Activated CD4-positive, alpha-beta T cell treated with anti-CD3 and anti-CD28 coated beads, Interleukin-2, Interleukin-4, amounts not matched to agents 100 ng/mL and 50 ng/mL, durations not matched to agents 16 hours and 8 hours (primary cell): ENCODE measurements at regions not wholly inside any gene's neighbourhood (a gene's known extent, or its start where the extent isn't known, plus 50 kb on each side); places are given as distances from the start of the nearest gene placed in this dataset.

ENCODE experiments used
- DNase-seq: peaks from one replicate; pipeline ENCODE4 v3.0.0-alpha.2; 2020; ENCODE audit warnings: low spot score

DNA sequence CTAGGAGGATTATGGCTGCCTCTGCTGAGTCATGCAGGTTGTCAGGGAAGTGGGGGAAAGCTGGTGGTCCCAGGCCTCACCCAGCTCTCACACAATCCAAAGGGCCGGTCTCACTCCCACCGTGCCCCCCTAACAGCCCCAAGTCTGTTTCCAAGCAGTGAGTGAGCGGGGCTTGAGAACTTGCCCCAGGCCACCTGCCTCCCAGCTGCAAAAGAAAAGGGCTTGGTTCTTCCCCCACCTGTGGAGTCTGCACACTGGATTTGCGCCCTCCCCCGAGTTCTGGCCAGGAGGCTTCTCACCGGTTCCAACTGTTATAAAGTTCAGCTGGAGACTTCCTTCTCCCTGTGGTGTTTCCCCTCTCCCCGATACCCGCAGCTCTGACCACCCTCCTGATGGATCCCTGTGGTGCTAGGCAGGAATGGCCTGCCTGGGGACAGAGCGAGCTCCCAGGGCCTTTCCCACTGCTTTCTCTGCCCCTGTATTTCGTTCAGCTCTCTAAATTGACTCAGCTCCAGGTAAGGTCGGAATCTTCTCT lies 222.3 kb downstream of the BARHL2 start:
- DNase-seq = no peak

DNA sequence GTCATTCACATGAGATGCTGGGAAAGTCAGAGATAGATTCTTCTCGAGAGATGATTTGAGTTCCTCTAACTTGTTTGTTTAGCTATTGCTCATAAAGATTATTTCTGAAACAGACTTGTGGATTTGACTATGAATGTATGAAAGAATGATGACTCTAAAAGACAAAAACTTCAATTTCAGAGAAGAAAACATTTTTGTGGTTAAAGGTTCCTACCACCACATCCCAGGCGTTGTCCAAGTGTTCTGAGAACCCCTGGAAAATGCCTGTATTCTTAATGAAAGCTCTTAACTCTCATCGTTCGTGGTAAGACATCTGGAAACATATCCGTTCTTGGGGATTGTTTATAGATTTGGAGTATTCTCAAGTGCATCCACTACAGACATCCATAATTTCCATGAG lies 228.7 kb downstream of the BARHL2 start:
- no peak for DNase-seq

DNA sequence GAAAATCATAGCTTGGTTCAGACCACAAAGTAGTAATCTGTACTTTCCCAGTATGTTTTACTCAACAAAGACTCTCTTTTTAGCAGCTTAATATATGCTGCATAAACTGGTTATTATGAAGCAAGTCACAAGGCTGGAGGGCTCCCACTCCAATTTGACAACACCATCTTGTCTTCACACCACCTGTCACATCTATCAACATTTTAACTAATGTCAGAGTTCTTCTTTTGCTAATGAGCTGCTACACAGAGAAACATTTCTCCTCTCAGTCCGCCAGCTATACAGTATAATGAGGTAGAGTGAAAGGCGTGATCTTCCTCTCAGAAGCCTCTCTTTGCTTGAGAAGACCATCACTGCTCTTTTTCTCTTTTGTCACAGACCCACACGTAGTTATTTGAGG lies 230.1 kb downstream of the BARHL2 start:
- DNase-seq = no peak

DNA sequence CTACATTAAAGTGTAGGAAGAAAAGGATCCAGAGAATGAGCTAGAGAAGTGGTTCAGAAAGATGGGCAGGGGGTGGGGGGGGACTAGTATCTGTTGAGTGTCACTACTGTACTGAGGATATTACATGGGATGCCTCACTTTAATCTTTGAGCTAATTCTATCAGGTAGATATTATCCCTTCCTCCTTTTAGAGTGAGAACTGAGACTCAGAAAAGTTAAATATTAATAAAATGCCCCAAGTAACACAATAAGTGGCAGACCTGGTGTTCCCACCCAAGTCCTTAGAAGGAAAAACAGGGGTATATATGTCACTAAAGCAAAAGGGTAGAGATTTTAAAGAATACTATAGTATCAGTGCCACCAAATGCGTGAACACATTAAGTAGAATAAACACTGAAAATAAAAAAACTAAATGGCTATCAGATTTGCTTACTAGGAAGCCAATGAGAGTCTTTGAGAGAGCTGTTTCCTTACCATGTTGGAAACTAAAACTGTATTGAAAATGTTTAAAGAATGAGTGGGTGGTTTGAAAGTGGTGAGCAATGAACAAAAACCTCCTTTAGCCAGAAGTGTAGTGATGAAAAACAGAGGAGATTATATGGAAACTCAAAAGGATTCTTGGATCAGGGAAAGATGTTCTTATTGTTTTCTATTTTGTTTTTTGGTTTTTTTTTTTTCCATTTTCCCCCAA lies 230.8 kb downstream of the BARHL2 start:
- DNase-seq = no peak

DNA sequence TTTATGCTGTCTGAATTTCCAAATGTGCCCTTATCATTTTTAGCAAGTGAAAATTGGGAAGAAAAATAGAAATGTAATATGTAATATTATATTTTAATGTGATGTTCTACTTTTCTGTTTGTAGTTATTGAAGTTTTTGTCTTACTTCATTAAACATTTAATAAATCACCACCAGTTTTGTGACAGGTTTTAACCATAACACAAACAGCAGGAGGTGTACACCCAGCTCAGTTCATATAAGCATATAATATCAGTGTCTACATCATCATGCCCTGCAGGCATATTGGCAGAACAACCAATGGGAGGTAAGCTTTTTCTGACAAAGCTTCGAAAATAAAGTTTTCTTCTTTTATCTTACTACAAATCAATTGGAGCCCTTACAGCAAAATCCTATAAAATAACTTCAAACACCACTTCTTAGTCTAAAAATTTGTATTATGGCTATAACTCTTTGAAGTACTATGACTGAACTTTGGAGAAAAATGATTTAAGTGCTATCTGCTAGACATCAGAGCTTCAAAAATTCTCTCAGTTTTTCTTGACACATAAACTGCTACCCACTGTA lies 236.7 kb downstream of the BARHL2 start:
- DNase-seq = no peak

DNA sequence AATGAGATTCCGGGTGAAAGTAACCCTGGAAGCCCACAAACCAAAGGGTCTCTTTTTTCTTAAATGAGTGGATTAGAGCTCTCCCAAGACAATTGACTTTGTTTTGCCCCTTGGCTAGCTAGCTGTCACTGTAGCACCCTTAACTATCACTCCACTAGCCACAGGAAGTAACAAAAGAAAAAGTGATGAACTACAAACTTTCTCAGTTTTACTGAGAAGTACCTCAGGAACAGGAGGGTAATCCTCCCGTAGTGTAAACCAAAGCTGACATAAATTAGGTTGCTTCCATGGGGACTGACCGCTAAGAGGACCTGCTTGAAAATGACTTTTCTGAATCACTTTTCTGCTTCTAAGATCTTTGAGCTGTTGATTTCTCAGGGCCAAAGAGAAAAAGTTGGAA lies 240.1 kb downstream of the BARHL2 start:
- no peak for DNase-seq

DNA sequence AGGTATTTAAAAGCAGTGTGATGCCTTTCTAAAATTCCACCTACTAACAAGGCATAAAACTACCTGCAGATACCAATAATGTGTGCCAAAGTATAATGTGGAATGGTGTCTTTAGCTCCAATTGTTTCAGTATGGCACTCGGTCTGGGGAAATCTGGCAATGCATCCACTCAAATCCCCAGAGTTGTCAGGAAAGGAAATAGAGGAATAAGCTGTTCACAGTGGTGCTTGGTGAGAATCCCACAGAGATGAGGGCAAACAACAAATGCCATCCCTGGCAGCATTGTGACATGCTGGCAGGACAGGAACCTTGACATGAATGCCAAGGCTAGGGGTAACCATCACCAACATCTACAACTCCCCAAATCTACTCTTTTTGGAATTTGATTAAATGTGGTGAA lies 240.7 kb downstream of the BARHL2 start:
- no peak for DNase-seq

DNA sequence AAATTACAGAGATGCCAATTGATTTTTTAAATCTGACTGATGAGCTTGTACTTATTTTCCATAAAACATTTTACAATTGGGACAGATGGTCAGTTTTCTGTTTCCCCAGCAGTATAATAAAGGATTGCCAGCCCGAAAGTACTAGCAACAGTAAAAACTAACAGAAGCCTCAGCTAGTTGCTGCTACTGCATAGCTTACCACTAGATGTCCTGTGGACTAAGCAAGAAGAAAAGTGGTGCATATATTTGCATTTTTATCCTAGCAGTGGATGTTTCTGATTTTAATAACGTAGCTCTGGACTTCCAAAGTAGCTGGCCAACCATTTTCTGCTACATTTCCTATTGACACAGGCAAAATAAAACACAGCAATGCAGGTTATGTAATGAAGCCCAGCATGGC lies 241.5 kb downstream of the BARHL2 start:
- DNase-seq = no peak

DNA sequence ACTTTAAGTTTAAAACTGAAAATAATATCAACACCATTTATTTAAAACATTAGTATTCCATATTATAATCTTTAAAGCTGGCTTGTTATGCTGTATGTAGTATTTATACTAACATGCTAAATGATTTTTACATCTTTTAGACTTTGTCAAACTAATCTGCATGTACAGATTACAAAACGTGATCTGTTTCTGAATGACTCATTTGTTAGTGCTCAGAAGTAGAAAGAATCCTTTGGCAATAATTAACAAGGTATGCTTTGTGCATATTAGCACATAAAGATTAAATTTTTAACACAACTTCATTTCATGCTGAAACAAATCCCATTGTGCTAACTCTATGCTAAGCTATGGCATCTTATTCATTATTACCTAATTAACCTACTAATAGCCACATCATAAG lies 242.4 kb downstream of the BARHL2 start:
- DNase-seq = no peak

DNA sequence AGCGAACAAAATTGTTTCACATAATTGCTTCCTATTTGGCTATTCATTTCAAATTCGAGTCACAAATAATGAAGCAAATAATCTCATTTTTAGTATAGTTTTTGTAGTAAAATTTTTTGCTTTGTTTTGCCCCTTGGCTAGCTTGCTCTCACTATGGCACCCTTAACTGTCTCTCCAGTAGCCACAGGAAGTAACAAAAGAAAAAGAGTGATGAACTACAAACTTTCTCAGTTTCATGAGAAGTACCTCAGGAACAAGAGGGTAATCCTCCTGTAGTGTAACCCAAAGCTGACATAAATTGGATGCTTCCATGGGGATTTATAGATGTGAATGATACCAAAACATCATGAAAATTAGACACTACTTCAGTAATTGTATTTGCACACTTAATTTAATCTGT lies 242.9 kb downstream of the BARHL2 start:
- DNase-seq = no peak

DNA sequence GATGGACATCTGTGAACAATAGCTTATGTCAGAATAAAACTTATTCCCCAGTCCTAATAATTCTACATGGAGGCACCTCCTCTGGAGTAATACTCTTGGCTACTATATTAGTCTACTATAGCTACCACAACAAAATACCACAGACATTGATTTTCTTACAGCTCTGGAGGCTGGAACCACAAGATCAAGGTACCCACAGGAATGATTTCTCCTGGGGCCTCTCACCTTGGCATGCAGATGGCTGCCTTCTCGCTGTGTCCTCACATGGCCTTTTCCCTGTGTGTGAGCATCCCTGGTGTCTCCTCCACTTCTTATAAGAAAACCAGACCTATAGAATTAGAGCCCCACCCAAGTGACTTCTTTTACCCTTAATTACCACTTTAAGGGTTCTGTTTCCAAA lies 244.3 kb downstream of the BARHL2 start:
- DNase-seq = no peak

DNA sequence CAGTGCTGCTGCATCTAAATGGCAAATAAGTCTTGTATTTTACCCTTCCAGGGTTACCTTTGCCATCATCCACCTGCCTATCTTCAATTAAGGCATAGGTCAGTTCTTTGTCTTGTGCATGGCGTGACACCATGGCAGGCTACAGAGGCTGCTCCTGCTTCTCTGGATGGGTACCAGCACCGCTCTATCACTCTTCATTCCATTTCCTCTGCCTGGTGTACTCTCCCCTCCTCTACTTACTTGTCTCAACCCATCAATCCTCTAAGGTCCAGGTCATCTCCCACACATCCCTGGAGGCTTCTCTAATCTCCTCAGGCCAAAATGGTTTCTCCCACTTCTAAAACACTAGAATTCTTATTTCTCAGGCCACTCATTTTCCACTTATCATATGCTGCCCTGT lies 257.5 kb downstream of the BARHL2 start:
- no peak for DNase-seq

DNA sequence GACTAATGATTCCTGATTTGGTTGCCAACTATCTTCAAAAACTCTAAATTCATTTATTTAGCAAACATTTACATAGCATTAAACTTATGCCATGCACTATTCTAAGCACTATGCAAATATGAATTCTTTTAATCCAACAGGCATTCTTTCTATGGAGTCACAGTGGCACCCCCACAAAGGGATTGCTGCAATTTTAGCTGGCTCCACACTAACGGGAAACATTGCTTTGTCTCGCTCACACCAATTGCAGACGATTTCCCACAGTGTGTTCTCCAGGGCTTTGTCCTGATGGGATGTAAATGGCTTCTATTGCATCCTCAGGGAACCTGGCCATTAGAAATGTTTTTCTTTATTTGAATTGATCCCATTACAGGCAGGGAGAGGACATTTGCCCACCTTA lies 259.1 kb downstream of the BARHL2 start:
- no peak for DNase-seq

DNA sequence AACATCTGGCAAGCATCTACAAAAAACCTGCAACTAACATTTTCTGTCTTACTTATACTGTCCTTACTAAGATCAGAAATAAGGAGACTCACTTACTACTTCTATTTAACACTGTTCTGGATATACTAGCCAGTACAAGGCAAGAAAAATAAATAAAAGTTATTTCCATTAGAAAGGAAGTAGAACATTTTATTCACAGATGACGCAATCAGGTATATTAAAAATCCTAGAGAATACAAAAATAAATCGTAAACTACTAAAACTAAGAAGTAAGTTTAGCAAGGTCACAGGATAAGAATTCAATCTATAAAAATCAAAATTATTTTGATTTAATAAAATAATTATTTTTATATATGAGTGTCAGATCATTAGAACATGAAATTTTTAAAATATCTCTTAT lies 264.6 kb downstream of the BARHL2 start:
- DNase-seq = no peak

DNA sequence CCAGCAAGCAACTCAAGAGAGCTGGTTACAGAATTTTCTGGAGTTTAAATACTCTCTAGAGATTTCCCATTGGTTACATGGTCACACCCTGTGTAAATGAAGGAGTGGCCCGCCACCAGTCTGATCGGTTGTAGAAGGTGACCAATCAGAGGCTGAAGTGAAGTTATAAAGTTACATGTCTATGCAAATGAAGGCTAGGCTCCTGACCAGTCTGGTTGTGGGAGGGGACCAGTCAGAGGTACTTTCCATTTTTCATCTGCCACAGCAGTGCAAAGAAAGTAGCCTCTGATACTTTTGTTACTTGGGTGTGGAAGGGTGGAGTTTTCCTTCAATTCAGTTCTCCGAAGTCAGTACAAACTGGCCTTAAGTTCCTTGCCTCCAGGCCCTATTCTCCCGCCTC lies 273.7 kb downstream of the BARHL2 start:
- no peak for DNase-seq

DNA sequence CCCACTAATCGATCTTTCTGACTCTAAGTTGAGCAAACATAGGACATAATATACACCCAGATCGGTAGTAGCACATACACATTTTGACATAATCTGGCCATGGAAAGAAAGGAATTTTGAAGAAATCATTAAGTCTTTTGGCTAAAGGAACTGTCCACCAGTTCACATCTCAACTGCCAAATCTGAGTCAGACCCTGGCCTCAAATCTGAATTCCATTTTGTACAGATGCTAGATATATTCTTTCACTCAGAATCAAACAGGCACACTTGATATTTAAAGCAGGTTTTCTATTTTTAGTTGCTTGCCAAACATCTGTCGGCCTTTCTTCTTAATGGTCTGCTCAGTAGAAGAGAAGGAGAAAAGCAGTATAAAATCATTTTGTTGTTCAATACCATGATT lies 281.8 kb downstream of the BARHL2 start:
- DNase-seq = no peak

DNA sequence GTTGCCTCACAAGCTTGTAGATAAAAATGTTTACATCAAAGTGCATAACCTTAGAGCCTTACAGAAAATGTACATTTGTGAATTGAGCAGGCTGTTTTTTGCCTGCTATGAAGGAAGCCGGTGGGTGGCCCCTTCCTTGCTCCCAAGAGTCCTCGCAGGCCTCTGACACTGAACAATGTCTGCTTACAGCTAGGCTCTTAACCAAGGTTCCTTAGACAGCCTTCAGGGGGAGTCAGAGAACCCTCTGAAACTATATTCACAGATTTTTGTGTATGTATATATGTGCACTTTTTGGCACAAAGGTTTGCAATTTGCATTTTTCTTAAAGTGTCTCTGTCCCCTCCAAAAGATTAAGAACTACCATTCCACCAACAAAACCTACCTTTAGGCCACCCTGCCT lies 282.6 kb downstream of the BARHL2 start:
- no peak for DNase-seq

DNA sequence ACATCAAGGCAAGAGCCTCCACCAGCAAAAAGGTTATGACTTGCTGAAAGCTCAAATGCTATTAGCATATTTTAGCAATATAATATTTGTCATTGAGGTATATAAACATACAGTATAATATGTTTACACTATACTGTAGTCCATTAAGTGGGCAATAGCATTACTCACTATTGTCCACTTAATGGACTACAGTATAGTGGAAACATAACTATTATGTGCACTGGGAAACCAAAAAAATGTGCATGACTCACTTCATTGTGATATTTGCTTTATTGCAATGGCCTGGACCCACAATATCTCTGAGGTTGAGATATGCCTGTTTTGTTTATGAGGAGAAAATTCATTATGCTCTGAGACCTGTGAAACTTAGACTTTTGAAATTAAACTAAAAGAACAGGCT lies 300.0 kb downstream of the BARHL2 start:
- DNase-seq = no peak

DNA sequence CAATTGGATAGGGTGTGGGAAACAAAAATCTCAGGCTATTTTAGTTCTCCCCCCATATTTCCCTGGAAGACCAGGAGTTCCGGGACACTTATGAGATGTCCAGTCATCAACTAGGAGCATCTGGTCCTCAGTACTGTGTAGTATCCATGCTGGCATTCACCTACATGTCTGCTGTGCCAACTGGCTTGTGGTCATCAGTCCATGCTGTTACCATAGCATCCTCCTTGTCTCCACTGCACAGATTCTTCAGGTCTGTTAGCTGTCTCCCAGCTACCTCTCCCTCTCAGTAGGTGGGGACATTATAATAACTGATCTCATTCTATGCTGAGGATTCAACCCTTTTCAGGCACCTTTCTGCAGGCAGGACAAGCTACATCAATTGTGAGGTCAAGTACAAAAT lies 302.9 kb downstream of the BARHL2 start:
- DNase-seq = no peak

DNA sequence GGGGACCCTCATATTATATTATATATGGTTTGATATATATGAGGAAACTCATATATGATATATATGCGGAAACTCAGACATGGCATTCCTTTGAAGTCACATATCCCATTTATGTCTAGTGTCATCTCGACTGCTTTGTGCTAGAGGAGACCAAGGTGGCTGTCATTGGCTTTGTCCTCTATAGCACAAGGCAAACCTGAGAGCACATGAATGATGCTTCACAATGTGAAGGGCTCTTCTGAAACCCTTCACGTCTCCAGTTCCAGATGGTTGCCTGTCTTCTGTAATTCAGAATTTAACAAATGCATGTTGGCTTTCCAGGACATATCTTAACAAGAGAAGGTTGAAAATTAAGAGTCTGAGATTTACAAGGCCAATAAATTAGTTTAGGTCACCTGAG lies 303.6 kb downstream of the BARHL2 start:
- no peak for DNase-seq

DNA sequence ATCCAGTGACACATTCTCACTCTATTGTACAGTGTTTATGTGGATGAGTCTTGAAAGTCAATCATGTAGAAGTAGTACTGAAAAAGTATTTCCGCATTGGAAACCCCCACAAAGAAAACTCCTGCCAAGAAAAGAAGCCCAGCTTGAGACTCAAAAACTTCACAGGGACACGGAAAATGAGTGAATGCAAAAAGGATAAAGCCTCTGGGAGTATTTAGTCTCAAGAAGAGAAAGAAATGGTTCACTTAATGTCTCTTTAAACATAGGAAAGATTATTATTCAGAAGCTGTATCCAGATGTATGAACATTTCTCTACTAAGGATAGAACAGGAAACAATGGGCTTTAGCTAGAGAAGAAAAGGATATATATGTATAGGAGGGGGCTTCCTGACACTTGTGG lies 304.5 kb downstream of the BARHL2 start:
- DNase-seq = no peak

DNA sequence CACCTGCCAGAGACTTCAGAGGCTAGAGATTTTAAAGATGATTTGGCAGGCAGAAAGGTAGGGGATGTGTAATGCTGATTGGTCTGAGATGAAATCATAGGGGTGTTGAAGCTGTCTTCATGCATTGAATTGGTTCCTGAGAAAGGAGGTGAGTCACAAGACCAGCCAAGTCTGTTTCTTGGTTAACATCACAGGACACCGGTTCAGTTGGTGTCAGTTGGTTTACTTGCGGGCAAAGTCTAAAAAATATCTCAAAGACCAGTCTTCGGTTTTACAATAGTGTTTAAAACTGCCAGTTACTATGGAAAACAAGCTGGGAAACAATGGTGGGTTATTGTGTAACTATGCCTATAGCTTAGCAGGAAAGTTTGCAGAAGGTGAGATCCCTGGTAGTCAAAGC lies 305.9 kb downstream of the BARHL2 start:
- DNase-seq = no peak

DNA sequence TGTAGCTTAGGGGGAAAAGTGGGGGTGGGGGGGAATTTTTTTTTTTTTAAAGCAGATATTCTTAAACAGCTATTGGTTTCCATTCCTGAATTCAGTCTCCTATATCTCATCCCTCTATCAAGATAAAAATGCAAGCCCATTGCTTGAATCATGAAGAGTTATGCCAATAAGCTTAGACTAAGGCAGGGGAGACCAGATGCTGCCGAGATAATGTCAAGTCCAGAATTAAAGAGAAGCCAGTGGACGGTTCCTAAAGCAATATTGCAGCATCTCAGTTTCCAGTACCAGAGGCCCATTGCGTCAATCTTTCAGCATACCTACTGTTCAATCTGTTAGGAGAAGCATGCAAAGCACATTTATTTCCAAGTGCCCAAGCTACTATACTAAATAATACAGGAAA lies 309.4 kb downstream of the BARHL2 start:
- no peak for DNase-seq

DNA sequence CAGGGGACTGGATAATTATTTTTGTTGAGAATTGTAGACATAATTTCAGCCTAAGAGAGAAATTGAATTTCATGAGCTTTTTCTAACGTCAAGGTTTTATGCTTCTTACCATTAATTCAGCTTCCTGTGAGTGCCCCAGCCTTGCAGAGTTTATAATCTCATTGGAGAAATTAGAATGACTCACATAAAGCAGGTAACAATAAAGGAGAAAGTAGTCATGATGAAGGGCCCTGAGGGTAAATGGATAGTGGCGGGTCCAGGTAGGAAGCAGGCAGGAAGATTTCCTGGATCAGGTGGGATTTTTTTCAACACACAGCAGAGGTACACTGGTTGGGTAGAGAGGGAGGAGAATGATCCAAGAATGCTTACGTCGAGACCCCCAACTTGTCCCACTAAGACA lies 311.4 kb downstream of the BARHL2 start:
- DNase-seq = no peak
